ENCODE measurements at regions not wholly inside any gene's neighbourhood (a gene's known extent, or its start where the extent isn't known, plus 50 kb on each side); places are given as distances from the start of the nearest gene placed in this dataset.

DNA sequence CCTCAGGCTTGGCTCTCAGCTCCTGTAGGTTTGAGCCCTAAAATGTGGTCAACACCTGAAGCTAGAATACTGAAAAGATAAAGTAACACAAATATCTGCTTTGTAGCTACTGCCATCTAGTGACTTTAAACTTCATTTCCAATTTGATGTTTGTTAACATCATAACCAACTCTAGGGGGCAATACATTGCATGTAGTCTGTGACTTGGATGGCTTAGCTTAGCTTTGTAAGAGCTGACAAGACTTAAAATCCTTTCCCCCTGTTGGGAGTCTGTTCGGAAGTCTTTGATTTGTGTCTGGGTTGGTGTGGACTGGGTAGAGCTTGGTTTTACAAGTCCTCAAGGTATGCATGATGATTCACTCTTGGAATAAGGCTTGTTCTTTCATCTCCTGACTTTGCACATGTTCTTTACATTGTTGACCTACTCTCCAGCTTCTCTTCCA, 51.7 kb downstream of the SCN11A start:
- peak; percentile 66 for DNase-seq (ENCODE audit: low spot score)

DNA sequence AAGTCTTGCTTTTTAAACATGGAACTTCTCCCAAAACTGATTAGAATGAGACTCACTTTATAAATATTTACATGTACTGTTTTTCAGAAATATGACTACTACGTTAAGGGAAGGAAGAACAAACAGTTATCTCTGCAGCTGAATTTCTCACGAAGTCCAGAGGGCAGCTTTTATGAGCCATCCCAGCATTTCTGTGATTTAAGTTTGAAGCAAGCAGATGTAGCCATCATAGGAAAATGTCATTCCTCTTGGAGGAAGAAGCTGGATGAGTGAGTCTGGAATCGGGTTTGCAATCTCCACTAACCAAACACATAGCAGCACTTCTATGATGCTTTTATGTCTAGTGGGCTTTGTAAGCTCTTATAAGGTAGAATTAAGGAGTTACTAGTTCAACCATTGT, 53.7 kb downstream of the SCN11A start:
- DNase-seq (ENCODE audit: low spot score) = no peak

DNA sequence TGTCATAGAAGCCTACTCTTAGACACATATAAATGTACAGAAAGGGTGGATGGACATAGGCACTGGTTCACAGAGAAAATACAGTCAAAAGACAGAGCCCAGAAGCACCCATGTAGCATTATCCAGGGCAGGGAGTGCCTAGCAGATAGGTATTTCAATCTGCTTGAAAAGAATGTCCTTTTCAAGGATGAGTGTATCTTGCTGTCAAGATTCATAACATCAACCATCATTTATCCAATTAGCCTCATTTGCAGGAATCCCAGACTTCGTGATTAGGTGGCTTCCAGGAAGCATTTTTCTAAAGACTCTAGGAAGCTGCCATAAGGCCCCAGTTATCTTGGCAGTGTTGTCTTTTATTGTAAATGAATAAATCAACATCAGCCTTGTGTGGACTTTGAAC, 55.6 kb downstream of the SCN11A start:
- DNase-seq (ENCODE audit: low spot score) = no peak

DNA sequence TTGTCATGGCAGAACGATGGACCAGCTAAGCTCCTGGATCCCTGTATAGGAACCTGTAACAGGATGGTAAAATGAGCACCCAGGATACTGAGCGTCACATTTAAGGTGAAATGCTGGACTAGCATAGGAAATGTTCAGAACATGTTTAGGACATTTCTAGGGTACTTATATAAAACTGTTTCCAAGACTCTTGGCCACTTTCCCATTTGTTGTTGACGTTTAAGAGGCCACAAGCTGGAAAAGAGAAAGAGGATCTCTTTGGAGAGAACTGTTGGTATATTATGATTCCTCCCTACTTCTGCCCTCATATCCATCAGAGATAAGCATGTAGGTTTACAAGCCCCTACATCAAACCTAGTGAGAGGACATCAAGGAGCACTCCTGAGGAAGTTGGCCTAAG, 57.5 kb downstream of the SCN11A start:
- DNase-seq (ENCODE audit: low spot score) = no peak

DNA sequence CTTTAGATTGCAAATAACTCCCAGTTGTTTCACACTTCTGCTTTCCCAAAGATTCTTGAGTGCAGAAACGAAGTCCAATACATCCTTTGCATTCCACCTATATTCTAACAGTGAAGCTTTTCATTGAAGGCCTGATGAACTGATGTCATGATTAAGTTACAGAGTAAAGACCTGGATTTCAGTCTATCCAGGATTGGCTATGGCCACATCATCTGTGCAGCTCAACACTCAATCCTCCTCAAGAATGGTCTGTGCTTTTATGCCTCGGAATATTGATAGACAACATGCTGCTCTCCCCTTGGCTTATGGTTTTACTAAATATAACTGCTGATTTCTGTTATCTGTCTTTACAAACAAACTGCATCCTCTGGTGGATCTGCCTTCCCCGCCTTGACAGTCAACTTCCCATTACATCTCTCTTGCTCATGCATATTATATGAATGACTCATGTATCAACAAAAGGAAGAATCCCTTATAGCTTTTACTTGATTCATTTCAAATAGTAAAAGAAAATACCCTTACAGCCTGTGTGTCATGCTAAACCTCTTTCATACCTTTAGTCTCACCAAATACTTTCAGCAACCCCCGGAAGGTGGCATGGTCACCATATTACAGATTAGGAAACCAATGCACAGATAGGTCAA, 59.5 kb downstream of the SCN11A start:
- peak; percentile 76 for DNase-seq (ENCODE audit: low spot score)

DNA sequence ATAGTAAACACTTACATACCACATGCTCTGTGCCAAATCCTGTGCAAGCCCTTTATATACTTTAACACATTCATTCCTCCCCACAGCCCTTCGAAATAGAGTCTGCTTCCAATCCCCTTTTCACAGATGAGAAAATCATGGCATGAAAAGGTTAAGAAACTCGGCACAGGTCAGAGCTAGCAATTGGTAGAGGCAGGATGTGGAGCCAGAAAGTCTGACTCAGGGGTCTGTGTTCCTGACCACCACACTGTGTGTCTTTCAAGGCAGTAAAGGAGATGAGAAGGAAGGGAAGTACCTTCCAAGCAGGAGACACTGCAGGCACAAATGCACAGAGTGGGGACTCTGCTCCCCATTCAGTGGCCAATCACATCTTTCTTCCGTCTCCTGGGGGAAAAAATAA, 61.1 kb downstream of the SCN11A start:
- no peak for DNase-seq (ENCODE audit: low spot score)

DNA sequence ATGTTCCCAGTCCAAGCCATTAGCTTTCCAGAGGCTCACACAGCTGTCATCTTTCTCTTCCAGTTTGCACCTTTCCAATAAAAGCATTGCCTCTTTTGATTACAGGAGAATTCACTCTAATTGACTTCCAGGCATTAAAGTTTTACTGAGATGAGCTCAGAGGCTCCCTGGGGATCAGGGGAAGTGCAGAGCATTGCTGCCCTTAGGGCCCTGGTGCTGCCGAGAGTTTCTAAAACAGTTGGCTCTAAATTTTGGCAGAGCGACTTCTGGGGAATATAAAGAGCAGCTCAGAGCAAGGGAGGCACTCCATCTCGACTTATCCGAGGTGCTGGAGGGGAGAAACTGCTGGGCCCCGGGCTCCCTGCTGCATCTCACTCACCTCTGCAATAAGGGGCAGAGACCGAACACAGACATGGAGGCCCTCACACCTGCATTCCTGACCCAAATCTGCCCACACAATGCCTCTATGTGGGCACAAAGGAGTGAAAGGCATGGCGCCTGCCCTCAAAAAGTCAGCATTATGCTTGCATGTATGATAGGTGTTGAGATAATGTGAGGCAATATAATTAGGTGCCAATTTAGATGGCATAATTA, 61.7 kb downstream of the SCN11A start:
- DNase-seq (ENCODE audit: low spot score) = no peak

DNA sequence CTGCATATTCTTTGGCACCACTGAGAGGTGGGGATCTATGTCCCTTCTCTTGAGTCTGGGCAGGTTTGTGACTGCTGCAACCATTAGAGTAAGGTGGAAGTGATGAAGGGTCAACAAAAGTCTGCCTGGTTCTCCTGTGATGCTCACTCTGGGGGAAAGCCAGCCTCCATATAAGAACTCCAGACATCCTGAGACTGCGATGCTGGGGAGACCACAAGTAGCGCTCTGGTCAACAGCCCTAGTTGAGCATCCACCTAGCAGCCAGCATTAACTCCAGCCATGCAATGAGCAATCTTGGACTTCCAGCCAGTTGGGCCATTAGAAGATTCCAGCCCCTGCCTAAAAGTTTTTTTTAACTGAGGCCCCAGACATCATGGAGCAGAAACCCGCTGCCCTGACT, 62.8 kb downstream of the SCN11A start:
- no peak for DNase-seq (ENCODE audit: low spot score)

DNA sequence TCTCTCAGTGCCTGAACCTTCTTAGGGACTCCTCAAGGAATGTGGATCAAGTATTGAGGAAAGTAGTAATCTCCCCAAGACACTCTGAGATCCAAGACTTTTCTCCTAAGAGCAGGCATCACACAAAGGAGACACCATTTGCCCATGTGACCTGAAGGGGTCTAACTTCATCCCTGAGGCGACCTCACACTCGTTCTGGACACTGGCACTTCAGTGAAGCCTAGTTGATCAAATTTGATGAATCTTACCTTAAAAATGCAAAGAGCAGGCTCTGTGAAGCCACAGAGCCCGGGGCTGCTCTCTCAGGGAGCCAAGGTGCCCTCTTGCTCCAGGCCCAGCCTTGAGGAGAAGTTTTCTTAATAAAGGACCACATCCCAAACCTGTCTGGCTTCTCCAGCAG, 64.3 kb downstream of the SCN11A start:
- DNase-seq (ENCODE audit: low spot score) = no peak

DNA sequence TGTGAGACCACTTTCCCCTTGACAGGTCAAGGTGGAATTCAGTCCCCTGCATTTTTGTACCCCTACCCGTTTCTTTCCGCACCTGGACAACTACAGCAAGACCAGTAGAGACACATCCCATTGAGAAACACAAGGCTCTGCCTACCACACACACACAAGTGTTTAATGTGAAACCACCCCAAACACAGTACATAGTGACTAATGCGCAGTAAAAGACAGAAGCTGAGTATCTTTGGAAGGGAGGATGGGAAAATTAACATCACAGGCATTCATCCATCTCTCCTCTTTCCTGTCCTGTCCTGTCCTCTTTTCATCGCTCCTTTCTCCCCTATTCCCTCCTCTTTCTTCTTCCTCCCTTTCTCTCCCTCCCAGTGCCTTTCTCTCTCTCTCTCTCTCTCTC, 64.8 kb downstream of the SCN11A start:
- no peak for DNase-seq (ENCODE audit: low spot score)

DNA sequence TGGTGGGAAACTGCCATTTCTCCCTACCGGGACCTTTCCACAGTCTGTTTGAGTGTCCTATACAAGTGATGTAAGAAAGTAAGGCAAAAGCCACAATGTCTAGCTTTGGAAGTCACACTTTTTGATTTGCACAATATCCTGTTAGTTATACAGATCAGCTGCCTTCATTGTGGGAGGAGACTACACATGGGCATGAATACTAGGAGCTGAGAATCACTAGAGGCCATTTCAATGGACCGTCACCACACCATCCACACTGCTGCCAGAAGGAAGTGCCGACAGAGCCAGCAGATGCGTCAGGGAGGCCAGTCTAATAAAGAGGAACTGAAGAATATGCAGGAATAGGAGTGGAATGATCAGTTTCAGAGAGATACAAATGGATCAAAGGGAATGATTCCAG, 65.8 kb downstream of the SCN11A start:
- no peak for DNase-seq (ENCODE audit: low spot score)

DNA sequence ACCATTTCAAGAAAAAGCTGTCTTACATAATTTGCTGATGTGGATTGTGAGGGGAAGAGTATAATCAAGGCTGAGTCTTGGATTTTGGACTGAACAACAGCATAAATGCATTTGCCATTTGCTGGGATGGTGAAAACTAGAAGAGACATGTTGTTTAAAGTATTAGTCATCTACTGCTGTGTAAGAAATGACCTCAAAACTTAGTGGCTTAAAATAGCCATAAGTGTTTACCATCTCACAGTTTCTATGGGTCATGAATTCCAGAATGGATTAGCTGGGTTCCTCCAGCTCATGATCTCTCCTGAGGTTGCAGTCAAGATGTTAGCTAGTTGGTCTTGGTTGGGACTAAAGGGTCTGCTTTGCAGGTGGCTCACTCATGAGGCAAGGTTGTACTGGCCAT, 66.2 kb downstream of the SCN11A start:
- no peak for DNase-seq (ENCODE audit: low spot score)

DNA sequence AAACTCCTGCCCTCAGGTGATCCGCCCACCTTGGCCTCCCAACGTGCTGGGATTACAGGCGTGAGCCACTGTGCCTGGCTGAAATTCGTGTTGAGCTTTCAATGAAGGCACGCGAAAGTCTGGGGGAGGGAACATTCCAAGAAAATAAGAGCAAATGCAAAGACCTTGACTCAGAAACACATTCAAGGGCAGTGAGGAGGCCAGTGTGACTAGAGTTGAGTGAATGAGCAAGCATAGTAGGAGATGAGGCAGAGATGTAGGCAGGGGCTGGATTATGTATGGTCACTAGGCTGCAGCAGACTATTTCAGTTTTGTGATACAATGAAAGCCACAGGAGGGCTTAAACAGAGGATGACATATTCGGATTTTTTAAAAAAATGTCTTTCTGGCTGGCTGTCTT, 67.0 kb downstream of the SCN11A start:
- no peak for DNase-seq (ENCODE audit: low spot score)

DNA sequence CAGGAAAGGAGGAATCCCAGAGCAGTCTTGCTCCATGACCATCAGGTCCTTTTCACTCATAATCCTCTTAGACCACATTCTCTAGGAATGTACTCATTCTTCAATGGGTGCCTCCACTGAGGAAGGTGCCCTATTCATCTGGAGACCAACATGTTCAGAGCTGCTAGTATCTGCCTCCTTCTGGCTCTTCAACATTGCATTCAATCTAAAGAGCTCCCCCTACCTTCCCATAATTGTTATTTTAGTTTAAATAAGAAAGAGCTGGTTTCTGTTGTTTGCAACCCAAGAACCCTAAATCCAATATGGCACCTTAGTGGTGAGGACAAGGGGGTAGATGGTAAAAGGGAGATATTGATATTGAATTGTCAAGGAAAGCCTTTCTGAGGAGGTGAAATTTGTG, 67.6 kb downstream of the SCN11A start:
- DNase-seq (ENCODE audit: low spot score) = no peak

DNA sequence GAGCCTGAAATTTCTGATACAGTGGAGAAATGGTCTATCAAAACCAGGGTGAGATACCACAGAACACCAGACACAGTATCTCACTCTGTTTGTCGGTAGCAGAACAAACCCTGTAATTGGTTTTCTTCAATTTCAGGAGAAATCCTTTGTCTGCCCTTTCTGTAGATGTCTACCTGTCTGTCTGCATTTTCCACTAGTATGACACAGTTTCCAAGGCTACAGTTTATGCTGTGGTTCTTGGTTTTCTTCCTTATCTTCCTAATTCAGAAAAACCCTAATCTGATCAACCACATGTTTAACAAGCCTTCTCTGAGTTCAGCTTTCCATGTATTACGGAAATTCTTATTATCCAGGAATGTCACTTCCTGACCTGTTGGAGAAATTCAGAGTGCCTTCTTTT, 70.8 kb downstream of the SCN11A start:
- no peak for DNase-seq (ENCODE audit: low spot score)

DNA sequence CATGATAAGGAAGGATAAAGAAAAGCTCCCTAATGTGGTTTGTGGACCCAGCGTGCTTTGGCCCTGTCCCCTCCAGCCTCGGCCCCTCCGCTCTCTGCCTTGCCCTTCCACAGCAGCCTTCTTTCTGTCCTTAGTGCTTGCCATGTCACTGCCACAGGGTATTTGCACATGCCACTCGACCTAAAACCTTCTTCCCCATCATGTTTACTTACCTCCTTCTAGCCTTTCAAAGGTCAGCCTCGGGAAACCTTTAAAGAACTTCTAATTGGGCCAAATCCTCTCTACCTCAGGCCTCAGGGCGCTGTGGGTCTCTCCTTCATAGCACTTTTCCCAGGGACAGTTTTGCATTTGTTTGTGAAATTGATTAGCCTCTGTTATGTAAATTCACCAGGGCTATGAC, 73.0 kb downstream of the SCN11A start:
- no peak for DNase-seq (ENCODE audit: low spot score)

DNA sequence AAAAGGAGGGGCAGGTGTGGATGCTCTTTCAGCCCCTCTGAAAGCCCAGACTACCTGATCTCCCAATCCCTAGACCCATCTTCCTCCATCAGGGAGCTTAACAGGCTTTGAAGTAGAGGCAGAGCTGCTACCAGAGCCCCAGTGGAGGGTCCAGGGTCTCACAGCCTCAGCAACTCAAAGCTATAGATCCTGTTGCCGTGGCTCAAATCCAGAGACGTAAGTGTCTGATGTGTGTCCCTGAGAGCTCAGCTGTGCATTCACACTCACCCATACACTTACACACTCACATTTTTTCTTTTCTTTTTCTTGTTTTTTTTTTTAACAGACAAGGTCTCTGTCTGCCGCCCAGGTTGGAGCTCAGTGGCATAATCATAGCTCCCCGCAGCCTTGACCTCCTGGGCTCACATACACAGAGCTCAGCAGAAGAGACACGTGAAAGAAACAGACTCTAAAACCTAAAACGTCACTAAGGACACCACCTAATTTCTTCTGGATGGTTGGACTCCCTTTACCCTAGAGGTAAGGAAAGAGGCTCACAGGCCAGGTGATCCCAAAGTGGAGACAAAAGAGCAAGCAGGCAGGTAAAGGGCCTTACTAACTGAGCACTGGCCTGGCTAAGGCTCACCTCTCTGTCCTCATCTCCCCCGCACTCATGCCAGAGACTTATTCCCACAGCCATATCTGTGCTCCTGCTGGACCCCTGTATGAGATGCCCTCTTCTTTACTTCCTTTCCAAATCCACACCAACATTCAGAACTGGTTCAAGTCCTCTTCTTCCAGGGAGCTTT, 80.7 kb downstream of the SCN11A start:
- DNase-seq (ENCODE audit: low spot score) = no peak

DNA sequence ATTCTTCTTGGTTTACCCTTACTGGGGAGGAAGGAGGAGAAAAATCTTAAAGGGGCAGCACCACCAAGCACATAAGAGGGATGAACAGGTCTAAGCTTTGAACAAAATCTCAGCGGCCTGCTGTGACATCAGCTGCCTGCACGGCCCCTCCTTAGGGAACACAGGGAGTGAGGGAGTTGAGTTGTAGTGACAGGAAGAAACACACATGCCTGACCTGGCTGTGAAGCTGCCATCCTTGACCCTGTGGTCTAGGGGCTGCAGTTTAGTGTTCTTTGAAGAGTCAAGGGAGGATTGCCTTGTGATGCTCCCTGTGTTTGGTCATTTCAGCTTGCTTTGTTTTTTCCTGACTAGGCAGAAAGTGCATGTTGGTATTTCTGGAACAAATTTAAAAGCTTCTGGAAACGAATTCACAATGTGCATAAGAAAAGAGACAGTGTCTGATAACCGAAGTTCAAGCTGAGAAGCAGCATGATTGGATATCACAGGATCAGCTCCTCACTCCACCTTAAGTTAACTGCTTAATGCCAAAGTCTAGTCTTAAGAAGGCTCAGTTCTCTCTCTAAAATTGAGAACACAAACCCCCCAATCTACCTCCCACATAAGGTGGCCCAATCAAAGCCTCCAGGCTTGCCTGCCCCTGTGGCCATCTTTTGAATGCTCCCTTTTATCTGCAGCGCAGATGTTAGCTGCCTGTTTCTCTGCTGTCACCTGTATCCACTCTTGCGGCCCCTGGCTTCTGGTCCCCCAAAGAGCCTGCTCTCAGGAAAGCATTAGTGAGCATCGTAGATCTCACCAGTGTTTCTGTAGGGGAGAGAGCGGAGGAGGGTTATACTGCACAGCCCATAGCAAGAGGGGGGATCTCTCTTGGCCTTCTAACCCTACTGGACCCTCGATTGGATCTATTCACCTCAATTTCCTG, 82.2 kb downstream of the SCN11A start:
- no peak for DNase-seq (ENCODE audit: low spot score)

DNA sequence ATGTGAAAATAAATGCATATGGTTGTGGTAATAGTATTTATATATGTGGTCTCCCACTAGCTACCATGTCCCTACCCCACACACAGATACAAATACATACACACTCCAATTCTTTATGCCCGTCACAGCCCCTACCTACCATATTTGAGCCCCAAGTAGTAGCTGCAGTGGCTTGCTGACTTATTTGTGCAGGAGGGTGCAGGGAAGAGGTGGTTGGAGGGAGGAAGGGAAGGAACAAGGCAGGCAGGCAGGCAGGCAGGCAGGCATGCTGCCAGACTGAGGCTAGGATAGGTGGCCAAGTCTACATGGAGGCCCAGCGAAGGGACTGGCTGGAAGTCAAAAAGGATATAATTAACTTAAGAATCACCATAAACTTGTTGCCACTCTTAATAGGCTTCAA, 82.9 kb downstream of the SCN11A start:
- DNase-seq (ENCODE audit: low spot score) = no peak

DNA sequence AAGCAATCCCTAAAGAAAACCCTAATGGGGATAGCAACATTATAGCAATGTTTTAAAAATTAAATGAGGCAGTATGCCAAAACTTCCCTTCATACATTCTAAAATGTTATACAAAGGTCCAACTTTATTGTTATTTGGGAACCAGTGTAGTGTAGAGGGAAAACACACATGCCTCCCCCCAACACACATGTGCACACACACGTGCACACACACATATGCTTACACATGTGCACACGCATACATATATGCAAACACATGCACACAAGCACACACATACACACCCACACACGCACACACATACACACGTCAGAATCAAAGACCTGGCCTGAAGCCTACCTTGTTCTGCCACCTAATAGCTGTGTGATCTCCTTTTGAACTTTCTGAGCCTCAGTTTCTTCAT, 83.3 kb downstream of the SCN11A start:
- DNase-seq (ENCODE audit: low spot score) = no peak

DNA sequence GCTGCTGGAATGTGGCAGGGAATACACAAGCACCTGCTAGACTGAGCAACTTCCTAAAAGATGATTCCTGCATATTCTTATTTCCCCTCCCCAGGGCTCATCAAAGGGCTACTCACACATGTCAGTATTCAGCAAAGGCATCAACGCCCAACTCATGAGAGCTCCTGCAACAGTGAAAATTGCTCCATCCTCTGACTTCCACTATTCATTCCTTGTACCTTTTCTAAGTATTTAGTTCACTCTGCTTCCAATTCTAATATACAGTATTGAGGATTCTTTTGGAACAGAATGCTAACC, 84.1 kb downstream of the SCN11A start:
- no peak for DNase-seq (ENCODE audit: low spot score)

DNA sequence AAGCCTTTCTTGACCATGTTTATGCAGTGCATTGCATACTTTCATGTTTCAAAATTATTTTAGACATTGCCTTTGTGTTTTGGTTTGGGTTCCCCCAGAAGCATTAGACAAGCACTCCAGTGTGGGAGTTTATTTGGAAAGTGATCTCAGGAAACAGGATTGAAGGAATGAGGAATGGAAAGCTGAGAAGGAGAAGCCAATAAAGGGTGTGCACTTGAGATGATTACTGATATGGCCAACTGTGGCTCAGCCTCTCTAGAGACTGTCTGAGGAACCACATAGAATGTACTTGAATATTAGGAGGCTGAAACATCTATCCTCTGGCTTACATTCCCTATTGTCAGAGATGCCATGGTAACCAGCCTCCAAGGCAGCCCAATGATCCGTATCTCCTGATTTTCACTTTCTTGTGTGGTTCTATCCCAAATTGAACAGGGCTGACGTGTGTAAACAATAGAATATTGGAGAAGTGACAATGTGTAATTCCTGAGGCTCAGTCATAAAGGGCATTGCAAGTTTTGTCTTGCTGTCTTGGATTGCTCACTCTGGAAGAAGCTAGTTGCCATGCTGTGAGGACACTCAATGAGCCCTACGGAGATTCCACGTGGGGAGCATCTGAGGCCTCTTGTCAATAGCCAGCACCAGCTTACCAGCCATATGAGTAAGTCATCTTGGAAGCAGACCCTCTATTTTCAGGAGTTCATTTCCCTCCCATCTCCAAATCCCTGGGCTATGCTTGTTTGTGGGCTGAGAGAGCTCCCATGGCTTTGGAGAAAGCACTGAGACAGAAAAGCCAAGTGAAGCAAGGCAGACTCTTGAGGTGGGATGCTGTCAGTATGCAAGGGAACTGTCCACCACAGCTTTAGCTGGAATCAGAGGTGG, 84.7 kb downstream of the SCN11A start:
- DNase-seq (ENCODE audit: low spot score) = peak; percentile 18
